HG03521 (cell line): ENCODE measurements at regions not wholly inside any gene's neighbourhood (a gene's known extent, or its start where the extent isn't known, plus 50 kb on each side); places are given as distances from the start of the nearest gene placed in this dataset.

ENCODE experiments used
- ATAC-seq: cut with Tn5 transposase; IDR thresholded peaks from one replicate; pipeline ENCODE4 v1.9.1; 2021; ENCODE audit warnings: mild to moderate bottlenecking, moderate library complexity; ENCODE audit not compliant: unreplicated experiment

DNA sequence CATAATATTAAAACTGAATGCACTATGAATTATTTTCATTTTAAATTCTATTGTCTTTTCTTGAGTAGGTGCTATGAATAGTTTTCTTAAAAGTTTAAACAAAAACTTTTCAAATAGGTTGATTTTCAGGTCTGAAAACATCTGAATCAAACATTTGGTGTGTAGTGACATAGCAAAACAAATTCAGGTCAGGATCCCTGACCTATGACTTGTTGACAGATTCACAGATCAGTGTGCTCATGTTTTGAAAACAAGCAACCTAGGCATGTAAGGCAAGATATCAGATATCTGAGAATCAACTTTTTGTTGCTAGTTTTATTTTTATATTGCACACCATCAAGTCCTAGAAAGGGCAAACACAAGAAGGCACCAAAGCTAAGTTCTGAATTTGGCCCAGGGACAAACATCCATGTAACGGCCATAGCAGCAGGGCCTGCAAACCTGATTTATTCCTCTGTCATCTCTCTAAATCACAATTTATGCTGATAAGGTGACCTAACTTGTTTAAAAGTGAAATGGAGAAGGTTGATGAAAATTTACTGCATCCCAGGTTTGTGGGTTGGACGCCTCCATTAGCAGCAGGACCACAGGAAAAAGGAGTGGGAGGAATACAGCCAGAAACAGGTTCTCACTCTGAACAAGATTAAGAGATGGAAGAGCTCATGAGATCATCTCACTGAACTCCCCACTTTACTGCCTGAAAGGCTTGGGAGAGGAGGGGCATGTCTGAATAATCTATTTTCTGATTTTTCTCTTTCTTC lies 337.7 kb downstream of the KCNRG start:
- no peak for ATAC-seq

DNA sequence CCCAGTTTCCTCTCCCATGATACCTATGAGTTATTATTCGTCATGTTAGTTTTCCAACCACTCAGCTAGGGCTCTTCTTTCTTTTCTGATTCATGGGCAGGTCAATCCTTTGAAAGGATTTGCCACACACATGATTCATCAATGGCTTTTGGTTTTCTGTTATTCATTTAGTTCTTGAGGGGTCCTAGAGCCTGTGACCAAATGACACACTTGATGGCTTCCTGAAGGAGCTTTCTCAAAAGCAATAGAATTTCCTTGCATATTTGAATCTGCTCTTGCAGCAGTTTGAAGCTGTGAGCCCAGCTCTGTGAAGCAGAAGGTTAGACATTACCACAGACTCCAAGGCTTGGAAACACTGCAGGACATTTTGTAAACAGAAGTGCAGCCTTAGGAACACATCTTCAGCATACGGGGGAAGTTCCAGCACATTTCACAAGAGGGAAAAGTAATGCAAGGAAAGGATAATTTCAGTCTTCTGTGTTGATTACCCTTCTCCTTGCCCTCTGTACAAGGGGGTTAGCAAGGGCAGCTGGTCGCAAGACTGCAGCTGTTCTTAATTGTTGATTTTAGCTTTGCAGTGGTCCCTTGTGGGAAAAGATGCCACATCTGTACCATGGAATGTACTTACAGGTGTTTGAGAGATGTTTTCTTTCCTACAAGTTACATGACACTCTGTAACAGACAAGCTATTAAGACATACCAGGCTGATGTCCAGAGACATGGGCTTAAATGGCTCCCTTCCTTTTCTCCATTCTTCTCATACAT lies 338.6 kb downstream of the KCNRG start:
- ATAC-seq = no peak

DNA sequence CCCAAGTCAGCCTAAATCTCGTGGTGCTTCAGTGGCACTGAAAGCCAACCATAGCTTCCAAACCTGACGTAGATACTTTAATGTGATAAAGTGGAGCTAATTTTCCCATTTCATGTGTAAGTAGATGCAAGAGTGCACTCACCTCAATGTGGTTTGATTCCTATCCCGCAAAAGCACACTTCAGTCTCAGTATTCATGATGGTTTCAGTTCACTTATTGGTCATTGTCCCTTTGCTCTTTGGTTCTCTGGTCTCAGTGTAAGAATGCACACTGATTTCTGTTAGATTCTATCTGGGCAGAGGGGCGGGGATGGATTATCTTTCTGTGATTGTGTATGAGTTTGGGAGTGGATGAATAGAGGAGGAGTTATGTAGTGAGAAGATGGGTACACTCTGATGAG lies 340.6 kb downstream of the KCNRG start:
- ATAC-seq = no peak

- no peak for ATAC-seq
Measured at GRCh38 chr13:50357136-50357535, 341.9 kb downstream of the KCNRG start.

GRCh38 chr13:50357586-50358118 lies 342.4 kb downstream of the KCNRG start:
- no peak for ATAC-seq

DNA sequence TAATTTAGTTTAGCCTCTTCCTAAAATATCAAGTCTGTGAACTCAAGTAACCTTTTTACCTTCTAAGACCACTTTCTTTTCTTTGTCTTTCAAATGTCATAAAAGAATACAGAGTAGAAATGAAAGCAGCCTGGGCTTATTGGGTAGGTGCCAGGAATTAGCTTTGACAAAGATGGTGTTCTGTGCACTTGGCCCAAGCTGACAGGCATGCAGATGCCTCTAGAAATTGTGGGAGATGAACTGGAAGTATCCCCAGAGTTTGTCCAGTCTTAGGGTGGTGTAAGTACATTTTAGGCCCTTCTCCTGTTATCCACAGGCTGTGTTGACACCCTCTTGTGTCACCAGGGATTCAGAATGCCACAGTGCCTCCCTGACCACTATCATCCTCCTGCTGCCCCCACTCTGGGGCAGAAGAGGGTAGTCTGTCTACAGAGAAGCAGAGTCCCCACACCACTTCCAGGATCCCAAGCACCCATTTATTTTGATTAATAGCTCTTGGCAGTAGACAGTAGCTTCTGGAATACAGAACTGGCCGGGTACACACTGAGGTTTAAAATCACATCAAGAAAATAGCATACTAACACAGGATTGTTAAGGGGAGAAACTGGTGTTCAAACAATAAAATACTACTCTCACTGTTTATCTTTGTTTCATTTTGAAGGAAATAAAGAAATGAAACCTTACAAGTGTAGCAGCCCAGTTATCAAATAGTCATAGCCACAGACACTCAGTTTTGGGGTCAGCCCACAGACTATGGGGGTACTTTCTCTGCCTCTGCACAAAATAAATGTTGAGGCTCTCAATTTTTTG lies 343.2 kb downstream of the KCNRG start:
- ATAC-seq = no peak

DNA sequence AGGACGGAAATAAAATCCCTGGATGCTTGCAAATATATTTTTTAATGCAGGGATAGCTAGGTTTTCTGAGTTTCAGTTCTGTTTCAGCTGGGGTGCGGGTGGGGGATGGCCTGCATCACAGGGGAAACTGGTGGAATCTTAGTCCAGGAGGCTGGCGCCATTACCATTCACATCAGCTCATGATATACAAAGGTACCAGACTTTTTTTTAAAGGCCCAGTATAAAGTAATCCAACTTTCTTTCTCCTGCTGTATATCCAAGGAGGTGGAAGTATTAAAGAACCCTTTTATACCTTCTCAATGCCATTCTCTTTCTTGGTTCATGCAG lies 343.8 kb downstream of the KCNRG start:
- ATAC-seq = no peak

- no peak for ATAC-seq
Measured at GRCh38 chr13:50359779-50360178, 344.5 kb downstream of the KCNRG start.

- no peak for ATAC-seq
Measured at GRCh38 chr13:50360637-50361036, 345.4 kb downstream of the KCNRG start.

DNA sequence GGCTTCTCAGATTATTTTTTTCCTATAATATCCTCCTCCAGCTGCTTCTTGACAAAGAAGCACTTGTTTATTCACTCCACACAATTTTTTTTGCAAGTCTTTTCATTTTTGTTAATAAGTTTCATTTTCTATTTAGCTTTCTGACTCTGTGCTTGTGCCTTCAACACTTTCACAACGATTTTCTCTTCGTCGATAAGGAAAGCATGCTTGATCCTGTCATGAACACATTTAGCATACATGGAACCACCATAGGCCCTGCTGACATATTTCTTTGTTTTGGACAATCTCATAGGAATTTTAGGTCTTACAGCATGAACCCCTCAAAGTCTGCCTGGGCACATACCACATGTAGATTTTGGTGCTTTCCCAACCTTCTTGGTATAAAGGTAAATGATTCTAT lies 346.0 kb downstream of the KCNRG start:
- no peak for ATAC-seq

- peak; percentile 43 for ATAC-seq
Measured at GRCh38 chr13:50365408-50366391, 350.5 kb downstream of the KCNRG start.

DNA sequence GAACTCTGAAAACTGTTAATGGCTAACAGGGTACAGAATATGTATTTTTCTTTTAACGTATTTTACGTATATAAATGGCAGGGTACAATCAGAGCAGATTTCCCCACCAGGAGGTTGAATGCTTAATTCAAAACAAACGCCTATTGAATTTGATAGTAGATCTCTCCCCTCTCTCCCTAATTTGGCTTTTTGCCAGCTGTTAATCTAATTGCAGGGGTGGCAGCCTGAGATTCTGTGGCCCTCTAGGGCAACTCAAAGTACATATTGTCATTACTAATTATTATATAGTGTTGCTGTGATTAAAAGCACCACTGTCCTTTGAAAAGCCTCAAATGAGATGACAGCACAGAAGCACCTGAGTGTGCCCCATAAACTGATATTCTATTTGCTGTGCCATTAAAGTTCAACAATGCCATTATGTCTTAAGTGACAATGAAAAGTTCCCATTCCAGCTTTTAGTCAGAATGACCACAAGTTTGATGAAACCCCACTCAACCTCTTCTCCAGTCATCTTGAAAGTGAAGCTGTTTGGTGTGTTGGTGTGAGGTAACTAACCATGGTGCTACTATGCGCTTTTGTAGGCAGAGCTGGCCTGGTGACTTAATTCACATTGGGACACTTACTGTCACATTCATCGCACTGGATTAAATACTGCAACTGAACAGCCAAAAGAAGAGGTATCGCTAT lies 351.4 kb downstream of the KCNRG start:
- ATAC-seq = peak; percentile 50

DNA sequence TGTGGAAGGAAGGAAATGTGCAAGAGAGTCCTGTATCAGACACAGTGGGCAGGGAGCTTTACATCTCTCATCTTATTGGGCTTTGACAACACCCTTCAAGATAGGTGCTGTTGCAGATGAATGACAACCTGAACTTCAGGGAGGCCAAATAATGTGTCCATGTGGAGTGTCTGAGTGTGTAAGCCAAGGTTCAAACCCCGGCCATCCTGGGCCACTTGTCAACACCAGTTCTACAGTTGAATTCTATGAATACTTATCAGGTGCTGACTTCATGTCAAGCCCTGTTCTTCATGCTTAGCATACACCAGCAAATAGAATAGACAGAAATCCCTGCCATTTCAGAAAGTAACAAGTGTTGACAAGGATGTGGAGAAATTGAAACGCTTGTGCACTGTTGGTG lies 354.4 kb downstream of the KCNRG start:
- no peak for ATAC-seq

GRCh38 chr13:50370303-50370950 lies 355.2 kb downstream of the KCNRG start:
- ATAC-seq = peak; percentile 60

- ATAC-seq = no peak
Measured at GRCh38 chr13:50374517-50374916, 359.3 kb downstream of the KCNRG start.

DNA sequence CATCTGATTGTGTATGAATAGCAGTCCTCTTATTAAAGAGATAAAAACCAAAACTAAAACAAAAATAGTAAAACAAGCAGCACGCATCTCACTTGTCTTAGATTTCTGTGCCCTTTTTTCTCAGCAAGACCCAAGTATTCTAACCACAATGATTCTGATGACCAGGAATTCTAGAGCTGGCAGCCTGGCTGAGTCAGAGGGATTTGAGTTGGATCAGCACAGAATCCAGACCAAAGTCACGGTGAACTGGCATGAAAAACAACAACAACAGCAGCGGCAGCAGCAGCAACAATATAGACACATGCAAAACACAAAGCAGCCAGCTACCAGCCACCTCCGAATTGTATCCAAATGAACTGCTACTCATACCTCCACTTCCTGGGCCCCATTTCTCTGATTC lies 360.5 kb downstream of the KCNRG start:
- ATAC-seq = no peak

DNA sequence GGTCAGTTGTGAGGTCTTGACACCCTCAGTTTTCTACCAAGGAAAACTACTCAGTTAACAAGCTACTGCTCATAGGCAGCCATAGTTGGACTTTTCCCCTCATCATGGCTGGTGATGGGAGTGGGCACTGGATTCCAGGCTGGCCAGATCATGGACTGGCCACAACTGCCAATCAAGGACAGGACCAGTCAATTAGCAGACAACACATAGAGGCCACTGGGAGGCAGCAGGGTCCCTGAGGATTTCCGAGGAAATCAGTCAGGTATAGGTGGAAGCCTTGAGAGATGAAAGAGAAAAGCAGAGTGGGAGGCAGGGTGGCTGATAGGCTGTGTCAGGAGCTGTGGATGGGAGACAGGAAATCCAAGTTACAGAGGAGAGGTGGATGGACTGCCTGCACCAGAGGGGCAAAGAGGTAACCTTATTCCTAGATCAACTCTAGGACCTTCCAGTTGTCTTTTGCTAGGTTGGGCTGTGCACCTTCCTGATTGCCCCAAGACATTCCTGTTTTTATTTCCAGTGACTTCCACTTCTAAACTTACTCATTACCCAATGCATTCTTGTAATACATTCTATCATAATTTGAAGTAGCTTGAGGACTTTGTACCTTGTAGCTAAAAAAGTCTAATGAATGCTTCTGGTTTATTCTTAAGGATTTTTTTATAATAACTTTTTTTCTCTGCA lies 361.8 kb downstream of the KCNRG start:
- no peak for ATAC-seq

GRCh38 chr13:50377726-50378270 lies 362.6 kb downstream of the KCNRG start:
- ATAC-seq = no peak
